Thoracic aorta (tissue), 2 donors: ENCODE measurements at regions not wholly inside any gene's neighbourhood (a gene's known extent, or its start where the extent isn't known, plus 50 kb on each side); places are given as distances from the start of the nearest gene placed in this dataset.

ENCODE experiments used
- ATAC-seq: fragments of 150-250 bp; one replicate; pipeline ENCODE4 v1.8.0; 2017; ENCODE audit warnings: low read depth; ENCODE audit not compliant: insufficient number of reproducible peaks, low FRiP score
- DNase-seq: peaks from one replicate; pipeline ENCODE4 v3.0.0-alpha.2; 2020; ENCODE audit warnings: low spot score
- H3K27ac ChIP-seq, 2 donors: fragments of 200-600 bp; sonication (generic); 1 replicate in 1 of 2; 2 replicates in 1 of 2; pipeline ENCODE4 v1.5.1; 2016; ENCODE audit warnings: mild to moderate bottlenecking in 2 of 2, moderate library complexity in 2 of 2
- H3K27me3 ChIP-seq: fragments of 200-600 bp; sonication (generic); replicated peaks from 2 replicates; pipeline ENCODE4 v1.6.0; 2016; ENCODE audit warnings: mild to moderate bottlenecking; ENCODE audit not compliant: insufficient read depth
- H3K36me3 ChIP-seq: fragments of 200-600 bp; sonication (generic); one replicate; pipeline ENCODE4 v1.5.1; 2016
- H3K4me1 ChIP-seq, 2 donors: fragments of 200-600 bp; sonication (generic); 1 replicate in 1 of 2; 2 replicates in 1 of 2; pipeline versions ENCODE4 v1.5.1 to v1.6.0; 2016; ENCODE audit warnings: low read depth in 2 of 2, mild to moderate bottlenecking in 1 of 2; ENCODE audit not compliant: control insufficient read depth in 1 of 2
- H3K4me3 ChIP-seq: fragments of 200-600 bp; sonication (generic); 2 replicates; pipeline ENCODE4 v1.5.1; 2016; ENCODE audit warnings: mild to moderate bottlenecking
- H3K9me3 ChIP-seq: fragments of 200-600 bp; sonication (generic); 2 replicates; pipeline ENCODE4 v1.5.1; 2016
- TF ChIP-seq, protein P1 (sequence below): fragments of 200-600 bp; sonication (generic); IDR thresholded peaks from one replicate; pipeline ENCODE4 v1.5.1; 2019; ENCODE audit warnings: antibody characterized with exemption

GRCh38 chr3:159323848-159324247 lies 522.0 kb downstream of the MFSD1 start:
- Histone ChIP-seq H3K36me3 (no peaks in the 10 kb centered on the region), H3K27ac (no peak overlapping the region), H3K4me3 (no peak overlapping the region), H3K4me1 (no peaks in the 10 kb centered on the region), H3K27me3 (no peaks in the 10 kb centered on the region), H3K9me3 (no peaks in the 10 kb centered on the region)
- DNase-seq (no peak), ATAC-seq (no peak)
- TF ChIP-seq, protein P1, sequence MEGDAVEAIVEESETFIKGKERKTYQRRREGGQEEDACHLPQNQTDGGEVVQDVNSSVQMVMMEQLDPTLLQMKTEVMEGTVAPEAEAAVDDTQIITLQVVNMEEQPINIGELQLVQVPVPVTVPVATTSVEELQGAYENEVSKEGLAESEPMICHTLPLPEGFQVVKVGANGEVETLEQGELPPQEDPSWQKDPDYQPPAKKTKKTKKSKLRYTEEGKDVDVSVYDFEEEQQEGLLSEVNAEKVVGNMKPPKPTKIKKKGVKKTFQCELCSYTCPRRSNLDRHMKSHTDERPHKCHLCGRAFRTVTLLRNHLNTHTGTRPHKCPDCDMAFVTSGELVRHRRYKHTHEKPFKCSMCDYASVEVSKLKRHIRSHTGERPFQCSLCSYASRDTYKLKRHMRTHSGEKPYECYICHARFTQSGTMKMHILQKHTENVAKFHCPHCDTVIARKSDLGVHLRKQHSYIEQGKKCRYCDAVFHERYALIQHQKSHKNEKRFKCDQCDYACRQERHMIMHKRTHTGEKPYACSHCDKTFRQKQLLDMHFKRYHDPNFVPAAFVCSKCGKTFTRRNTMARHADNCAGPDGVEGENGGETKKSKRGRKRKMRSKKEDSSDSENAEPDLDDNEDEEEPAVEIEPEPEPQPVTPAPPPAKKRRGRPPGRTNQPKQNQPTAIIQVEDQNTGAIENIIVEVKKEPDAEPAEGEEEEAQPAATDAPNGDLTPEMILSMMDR: no peak

DNA sequence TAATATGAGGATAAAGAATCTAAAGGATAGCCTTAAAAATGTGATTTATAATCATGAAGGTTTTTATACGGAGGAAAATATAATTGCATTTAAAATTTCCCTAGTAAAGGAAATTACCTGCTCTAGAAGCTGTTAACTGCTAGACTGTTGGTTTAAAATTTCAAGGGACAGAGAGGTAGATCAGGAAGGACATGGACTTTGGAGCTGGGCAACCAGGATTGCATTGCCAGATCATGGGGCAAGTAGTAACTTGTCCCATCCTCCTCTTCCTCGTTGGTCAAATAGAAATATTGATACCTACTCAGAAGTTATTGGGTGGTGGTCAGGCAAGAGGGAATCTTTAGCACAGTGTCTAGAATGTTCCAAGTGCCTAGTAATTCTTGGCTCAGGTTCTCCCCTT lies 525.1 kb downstream of the MFSD1 start:
- TF ChIP-seq, protein P1: no peak
- Histone ChIP-seq H3K27ac (no peak overlapping the region), H3K4me3 (no peak overlapping the region), H3K4me1 (no peaks in the 10 kb centered on the region), H3K27me3 (no peaks in the 10 kb centered on the region), H3K36me3 (no peaks in the 10 kb centered on the region), H3K9me3 (no peaks in the 10 kb centered on the region)
- ATAC-seq: no peak
- no peak for DNase-seq

GRCh38 chr3:159332535-159333099 lies 530.8 kb downstream of the MFSD1 start:
- H3K27ac ChIP-seq: no peak overlapping the region
- H3K9me3 ChIP-seq: no peaks in the 10 kb centered on the region
- DNase-seq: no peak
- ATAC-seq: no peak
- no peaks in the 10 kb centered on the region for H3K27me3 ChIP-seq
- H3K4me1 ChIP-seq: no peaks in the 10 kb centered on the region
- TF ChIP-seq, protein P1: no peak
- H3K4me3 ChIP-seq: no peak overlapping the region
- no peaks in the 10 kb centered on the region for H3K36me3 ChIP-seq

GRCh38 chr3:159339131-159339530 lies 537.3 kb downstream of the MFSD1 start:
- Histone ChIP-seq H3K9me3 (peaks cover 3% of the 10 kb centered on the region), H3K4me3 (no peak overlapping the region), H3K27me3 (no peaks in the 10 kb centered on the region), H3K36me3 (no peaks in the 10 kb centered on the region), H3K4me1 (no peaks in the 10 kb centered on the region), H3K27ac (no peak overlapping the region)
- ATAC-seq: no peak
- DNase-seq: no peak
- TF ChIP-seq, protein P1: no peak

DNA sequence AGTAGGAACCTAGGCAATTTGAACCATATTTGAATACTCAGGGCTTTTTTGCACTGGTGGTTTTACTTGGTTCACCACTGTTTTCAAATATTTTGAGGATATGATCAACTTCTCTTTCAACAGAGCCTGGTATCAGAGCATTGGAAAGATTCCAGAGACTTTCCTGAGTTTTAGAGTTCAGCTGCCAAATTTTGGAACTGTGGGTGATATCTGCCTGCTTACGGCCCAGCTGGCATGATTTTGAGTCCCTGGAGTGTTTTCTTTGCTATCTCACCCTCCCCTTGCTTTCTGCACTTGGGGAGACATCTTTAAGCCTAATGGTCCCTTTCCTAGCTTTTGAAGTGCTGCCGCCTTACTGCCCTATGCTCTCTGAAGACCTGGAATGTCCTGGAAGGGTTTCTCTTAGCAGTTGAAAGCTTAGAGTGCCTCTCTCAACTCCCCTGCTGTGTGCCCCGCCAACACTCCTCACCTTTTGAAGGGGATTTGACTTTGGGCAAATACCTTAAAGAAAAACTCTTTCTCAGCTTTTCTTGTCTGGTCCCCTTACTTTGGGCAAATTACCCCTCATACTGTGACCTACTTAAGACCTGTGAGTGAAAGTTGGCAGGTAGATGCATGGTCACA lies 539.1 kb downstream of the MFSD1 start:
- DNase-seq (no peak), ATAC-seq (no peak)
- no peak overlapping the region for H3K27ac ChIP-seq
- no peaks in the 10 kb centered on the region for H3K4me1 ChIP-seq
- TF ChIP-seq, protein P1: no peak
- H3K27me3 ChIP-seq: no peaks in the 10 kb centered on the region
- H3K9me3 ChIP-seq: peaks cover 3% of the 10 kb centered on the region
- no peak overlapping the region for H3K4me3 ChIP-seq
- H3K36me3 ChIP-seq: no peaks in the 10 kb centered on the region
